AG04450 (cell line): ENCODE measurements at regions not wholly inside any gene's neighbourhood (a gene's known extent, or its start where the extent isn't known, plus 50 kb on each side); places are given as distances from the start of the nearest gene placed in this dataset.

ENCODE experiments used
- CTCF ChIA-PET: fragments of 300-600, 350-600 bp; formaldehyde crosslinking; extraction: SDS; loops from one replicate; lab custom pipeline; 2022; ENCODE audit warnings: antibody characterized with exemption, inconsistent platforms; lab: Charles Lee
- POLR2A ChIA-PET: fragments of 350-600 bp; formaldehyde crosslinking; extraction: SDS; loops from one replicate; lab custom pipeline; 2021; ENCODE audit warnings: antibody characterized with exemption, inconsistent platforms; lab: Yijun Ruan, JAX
- DNase-seq: peaks from one replicate; pipeline ENCODE4 v3.0.0-alpha.2; 2011; ENCODE audit warnings: low read depth, low spot score
- H3K27ac ChIP-seq: one replicate; pipeline ENCODE4 v1.5.1; 2012; ENCODE audit warnings: low read depth, low read length, control low read depth
- H3K27me3 ChIP-seq: one replicate; pipeline ENCODE4 v1.6.0; 2012; ENCODE audit warnings: low read length; ENCODE audit not compliant: control insufficient read depth, insufficient read depth
- H3K4me3 ChIP-seq: 2 replicates; pipeline ENCODE4 v1.5.1; 2011; ENCODE audit warnings: mild to moderate bottlenecking, low read depth, low read length, control low read depth
- H3K9me3 ChIP-seq: 2 replicates; pipeline ENCODE4 v1.5.1; 2012; ENCODE audit warnings: low read length; ENCODE audit not compliant: control insufficient read depth, insufficient read depth
- TF ChIP-seq, protein P1 (sequence below): IDR thresholded peaks from 2 replicates; pipeline ENCODE4 v1.5.1; 2011; ENCODE audit warnings: low read depth, low read length, control low read depth, inconsistent platforms

GRCh38 chr4:59348949-59349348 lies 1851.2 kb upstream of the ADGRL3 start:
- Histone ChIP-seq H3K27me3 (no peaks in the 10 kb centered on the region), H3K4me3 (no peak overlapping the region), H3K9me3 (peaks cover under 1% of the 10 kb centered on the region; the same call in 1 of the 2 replicates), H3K27ac (no peak overlapping the region)
- ChIA-PET POLR2A (no interaction called here), CTCF (no interaction called here)
- no peak for DNase-seq
- TF ChIP-seq, protein P1, sequence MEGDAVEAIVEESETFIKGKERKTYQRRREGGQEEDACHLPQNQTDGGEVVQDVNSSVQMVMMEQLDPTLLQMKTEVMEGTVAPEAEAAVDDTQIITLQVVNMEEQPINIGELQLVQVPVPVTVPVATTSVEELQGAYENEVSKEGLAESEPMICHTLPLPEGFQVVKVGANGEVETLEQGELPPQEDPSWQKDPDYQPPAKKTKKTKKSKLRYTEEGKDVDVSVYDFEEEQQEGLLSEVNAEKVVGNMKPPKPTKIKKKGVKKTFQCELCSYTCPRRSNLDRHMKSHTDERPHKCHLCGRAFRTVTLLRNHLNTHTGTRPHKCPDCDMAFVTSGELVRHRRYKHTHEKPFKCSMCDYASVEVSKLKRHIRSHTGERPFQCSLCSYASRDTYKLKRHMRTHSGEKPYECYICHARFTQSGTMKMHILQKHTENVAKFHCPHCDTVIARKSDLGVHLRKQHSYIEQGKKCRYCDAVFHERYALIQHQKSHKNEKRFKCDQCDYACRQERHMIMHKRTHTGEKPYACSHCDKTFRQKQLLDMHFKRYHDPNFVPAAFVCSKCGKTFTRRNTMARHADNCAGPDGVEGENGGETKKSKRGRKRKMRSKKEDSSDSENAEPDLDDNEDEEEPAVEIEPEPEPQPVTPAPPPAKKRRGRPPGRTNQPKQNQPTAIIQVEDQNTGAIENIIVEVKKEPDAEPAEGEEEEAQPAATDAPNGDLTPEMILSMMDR: no peak

DNA sequence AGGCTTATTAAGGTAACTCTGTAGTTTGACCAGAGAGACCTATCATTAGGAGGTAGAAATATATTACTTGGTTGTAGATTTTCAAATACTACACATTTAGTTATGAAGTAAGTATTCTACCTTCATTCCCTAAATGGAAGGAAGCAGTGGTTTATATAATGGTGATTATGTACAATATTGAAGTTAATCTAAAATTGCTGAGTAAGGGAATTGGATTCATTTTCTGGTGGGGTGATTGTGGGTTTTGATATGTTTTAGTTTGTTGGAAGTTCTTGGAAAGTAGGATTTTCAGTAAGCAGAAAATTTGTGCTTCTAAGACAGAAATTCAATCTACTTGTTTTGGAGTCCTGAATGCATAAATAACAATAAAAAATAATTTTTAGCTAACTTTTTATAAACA lies 1830.9 kb upstream of the ADGRL3 start:
- ChIA-PET POLR2A (no interaction called here), CTCF (no interaction called here)
- Histone ChIP-seq H3K9me3 (peaks cover 4% of the 10 kb centered on the region; the same call in 1 of the 2 replicates), H3K27me3 (no peaks in the 10 kb centered on the region), H3K4me3 (no peak overlapping the region), H3K27ac (no peak overlapping the region)
- TF ChIP-seq, protein P1: no peak
- DNase-seq: no peak

DNA sequence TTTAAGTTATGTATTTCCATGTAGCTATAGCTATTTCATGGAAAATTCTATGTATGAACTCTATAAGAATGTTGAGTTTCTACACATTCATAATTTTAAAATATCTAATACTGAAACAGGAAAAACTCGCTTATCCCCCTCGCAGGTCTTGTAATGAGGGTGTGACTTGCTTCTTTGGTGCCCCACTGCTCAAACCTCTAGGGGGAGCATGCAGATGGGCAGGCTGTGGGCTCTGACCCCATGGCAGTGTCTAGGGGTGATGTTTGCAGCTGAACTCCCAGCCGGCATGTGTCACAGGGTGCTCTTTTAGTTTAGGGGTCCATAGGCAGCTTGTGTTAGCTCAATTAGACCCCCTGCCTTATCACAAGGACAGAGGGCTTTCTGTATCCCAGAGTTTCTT lies 1825.7 kb upstream of the ADGRL3 start:
- H3K9me3 ChIP-seq: peaks cover 10% of the 10 kb centered on the region
- no peaks in the 10 kb centered on the region for H3K27me3 ChIP-seq
- ChIA-PET CTCF (no interaction called here), POLR2A (no interaction called here)
- TF ChIP-seq, protein P1: no peak
- no peak overlapping the region for H3K27ac ChIP-seq
- H3K4me3 ChIP-seq: no peak overlapping the region
- no peak for DNase-seq

DNA sequence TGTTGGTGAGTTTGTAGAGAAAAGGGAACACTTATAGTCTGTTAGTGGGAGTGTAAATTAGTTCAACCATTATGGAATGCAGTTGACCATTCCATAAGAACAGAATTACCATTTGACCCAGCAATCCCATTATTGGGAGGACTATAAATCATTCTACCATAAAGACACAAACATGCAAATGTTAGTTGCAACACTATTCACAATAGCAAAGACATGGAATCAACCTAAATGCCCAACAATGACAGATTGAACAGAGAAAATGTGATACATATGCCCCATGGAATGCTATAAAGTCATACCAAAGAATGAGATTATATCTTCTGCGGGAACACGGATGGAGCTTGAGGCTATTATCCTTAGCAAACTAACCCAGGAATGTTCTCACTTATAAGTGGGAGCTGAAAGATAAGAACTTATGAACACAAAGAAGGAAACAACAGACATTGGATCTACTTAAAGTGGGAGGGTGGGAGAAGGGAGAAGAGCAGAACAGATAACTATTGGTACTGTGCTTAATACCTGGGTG lies 1819.2 kb upstream of the ADGRL3 start:
- H3K9me3 ChIP-seq: peaks cover 7% of the 10 kb centered on the region; the same call in 1 of the 2 replicates
- H3K27me3 ChIP-seq: no peaks in the 10 kb centered on the region
- no peak overlapping the region for H3K27ac ChIP-seq
- no peak for DNase-seq
- H3K4me3 ChIP-seq: no peak overlapping the region
- POLR2A ChIA-PET: no interaction called here
- CTCF ChIA-PET: no interaction called here
- TF ChIP-seq, protein P1: no peak

DNA sequence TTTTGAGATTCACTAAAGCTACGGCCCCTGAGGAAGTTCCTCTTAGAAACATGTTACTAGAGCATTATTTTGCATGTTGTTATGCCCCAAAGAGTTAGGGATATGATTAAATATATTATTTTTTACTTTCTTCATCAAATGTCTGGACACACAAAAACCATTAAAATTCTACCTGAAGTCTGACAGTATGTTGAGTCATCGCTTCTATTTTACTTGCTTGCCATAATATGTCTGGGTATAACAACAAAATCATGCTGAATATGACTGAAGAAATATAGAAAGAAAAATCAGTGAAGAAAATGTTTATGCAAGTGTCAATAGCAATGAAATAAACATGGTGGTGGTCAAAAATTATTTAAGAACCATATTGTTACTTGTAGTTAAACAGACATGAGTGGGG lies 1818.5 kb upstream of the ADGRL3 start:
- Histone ChIP-seq H3K4me3 (no peak overlapping the region), H3K27me3 (no peaks in the 10 kb centered on the region), H3K27ac (no peak overlapping the region), H3K9me3 (peaks cover 7% of the 10 kb centered on the region; the same call in 1 of the 2 replicates)
- POLR2A ChIA-PET: no interaction called here
- no peak for DNase-seq
- TF ChIP-seq, protein P1: no peak
- CTCF ChIA-PET: no interaction called here
